BJ (cell line): ENCODE measurements at regions not wholly inside any gene's neighbourhood (a gene's known extent, or its start where the extent isn't known, plus 50 kb on each side); places are given as distances from the start of the nearest gene placed in this dataset.

ENCODE experiments used
- CTCF ChIA-PET: fragments of 350-600 bp; formaldehyde crosslinking; extraction: SDS; loops from one replicate; lab custom pipeline; 2021; ENCODE audit warnings: antibody characterized with exemption, inconsistent platforms; lab: Yijun Ruan, JAX
- POLR2A ChIA-PET: fragments of 300-600 bp; sonication (Branson Sonifier 250); formaldehyde crosslinking; extraction: SDS; loops from one replicate; lab custom pipeline; 2021; ENCODE audit warnings: antibody characterized with exemption; lab: Charles Lee
- DNase-seq: peaks from one replicate; pipeline ENCODE4 v3.0.0-alpha.2; 2011; ENCODE audit warnings: low read depth
- H3K27me3 ChIP-seq: 2 replicates; pipeline ENCODE4 v1.6.0; 2011; ENCODE audit warnings: low read length; ENCODE audit not compliant: control insufficient read depth, insufficient read depth
- H3K36me3 ChIP-seq: 2 replicates; pipeline ENCODE4 v1.5.1; 2011; ENCODE audit warnings: low read length; ENCODE audit not compliant: control insufficient read depth, insufficient read depth
- H3K4me3 ChIP-seq: 2 replicates; pipeline ENCODE4 v1.5.1; 2011; ENCODE audit warnings: low read depth, mild to moderate bottlenecking, control low read depth, low read length
- TF ChIP-seq, protein P1 (sequence below): IDR thresholded peaks from 2 replicates; pipeline ENCODE4 v1.5.1; 2011; ENCODE audit warnings: low read depth, mild to moderate bottlenecking, control low read depth, inconsistent platforms, low read length, moderate library complexity; ENCODE audit not compliant: insufficient read depth

DNA sequence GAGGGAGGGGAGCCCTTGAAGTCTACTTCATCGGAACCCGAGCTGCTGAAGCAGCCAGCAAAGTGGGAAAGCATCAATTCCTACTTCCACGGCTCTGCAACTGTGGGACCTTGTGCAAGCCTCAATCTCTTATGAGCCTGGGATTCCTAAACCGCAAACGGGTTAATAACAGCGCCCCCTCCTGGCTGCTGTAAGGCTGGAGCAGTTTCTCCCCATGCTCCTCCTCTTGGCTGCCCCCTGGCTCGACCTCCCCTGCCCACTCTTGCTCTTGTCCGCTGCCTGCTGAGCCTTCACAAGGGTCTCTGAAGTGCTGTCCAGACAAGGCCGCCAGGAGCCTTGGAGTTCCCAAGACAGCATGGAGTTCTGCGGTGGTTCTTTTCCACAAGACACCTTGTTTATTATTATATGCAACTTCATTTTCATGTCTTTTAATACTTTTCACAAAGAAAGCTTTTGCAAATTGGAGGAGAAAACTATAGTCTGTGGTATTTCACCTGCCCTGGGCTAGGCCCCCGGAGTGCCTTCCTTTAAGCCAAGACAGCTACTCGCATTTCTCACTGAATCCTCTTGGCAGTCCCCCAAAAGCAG is 157.2 kb downstream of the DDX1 start:
- TF ChIP-seq, protein P1, sequence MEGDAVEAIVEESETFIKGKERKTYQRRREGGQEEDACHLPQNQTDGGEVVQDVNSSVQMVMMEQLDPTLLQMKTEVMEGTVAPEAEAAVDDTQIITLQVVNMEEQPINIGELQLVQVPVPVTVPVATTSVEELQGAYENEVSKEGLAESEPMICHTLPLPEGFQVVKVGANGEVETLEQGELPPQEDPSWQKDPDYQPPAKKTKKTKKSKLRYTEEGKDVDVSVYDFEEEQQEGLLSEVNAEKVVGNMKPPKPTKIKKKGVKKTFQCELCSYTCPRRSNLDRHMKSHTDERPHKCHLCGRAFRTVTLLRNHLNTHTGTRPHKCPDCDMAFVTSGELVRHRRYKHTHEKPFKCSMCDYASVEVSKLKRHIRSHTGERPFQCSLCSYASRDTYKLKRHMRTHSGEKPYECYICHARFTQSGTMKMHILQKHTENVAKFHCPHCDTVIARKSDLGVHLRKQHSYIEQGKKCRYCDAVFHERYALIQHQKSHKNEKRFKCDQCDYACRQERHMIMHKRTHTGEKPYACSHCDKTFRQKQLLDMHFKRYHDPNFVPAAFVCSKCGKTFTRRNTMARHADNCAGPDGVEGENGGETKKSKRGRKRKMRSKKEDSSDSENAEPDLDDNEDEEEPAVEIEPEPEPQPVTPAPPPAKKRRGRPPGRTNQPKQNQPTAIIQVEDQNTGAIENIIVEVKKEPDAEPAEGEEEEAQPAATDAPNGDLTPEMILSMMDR, result no peak
- CTCF ChIA-PET, result no interaction called here
- DNase-seq, result no peak
- POLR2A ChIA-PET, result no interaction called here
- H3K36me3 ChIP-seq, result no peaks in the 10 kb centered on the region
- H3K27me3 ChIP-seq, result no peaks in the 10 kb centered on the region; the same call in 1 of the 2 replicates
- no peak overlapping the region for H3K4me3 ChIP-seq

DNA sequence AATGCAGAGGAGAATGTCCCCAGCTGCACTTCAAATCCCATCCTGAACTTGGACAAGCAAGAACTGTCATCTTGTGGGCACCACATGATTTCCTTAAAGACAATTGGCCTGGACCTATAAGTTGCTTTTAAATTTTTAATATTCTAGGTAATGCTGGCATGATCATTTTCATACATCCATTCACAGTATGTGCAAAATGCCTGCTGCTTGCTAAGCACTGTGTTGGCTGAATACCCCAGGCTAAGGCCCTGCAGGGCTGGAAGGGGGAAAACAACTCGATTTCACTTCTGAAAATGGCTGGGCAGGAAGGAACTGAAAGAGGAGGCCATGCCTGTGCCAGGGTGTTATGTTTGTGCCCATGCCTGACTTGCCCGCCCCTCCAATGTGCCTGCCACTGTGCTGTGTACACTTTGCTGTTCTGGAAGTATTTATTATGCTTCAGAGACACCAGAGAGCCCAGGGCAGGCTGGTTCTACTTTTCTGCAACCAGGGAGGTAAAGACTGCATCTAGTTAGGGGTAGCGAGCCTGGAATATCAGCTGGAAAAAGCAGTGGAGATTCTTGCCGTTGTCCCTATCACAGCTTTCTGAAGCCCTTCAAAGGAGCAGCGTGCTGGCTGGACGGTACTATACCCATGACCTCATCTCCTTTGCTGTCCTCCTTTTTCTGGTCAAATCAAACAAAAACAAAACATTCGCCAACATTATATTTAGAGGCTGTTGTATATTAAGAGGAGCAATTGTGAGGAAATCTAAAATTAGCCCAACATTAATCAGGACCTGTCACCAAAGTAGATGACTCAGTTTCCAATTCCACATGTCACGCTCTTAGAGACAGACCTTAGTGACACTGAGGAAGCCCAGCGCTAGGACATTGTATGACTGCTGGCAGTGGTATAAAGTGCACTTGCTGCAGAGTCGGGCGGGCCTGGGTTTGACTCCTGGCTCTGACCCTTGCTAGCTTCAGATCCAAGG is 158.1 kb downstream of the DDX1 start:
- TF ChIP-seq, protein P1, result no peak
- Histone ChIP-seq H3K4me3 (no peak overlapping the region), H3K27me3 (no peaks in the 10 kb centered on the region; the same call in 1 of the 2 replicates), H3K36me3 (no peaks in the 10 kb centered on the region)
- ChIA-PET POLR2A (no interaction called here), CTCF (no interaction called here)
- no peak for DNase-seq

DNA sequence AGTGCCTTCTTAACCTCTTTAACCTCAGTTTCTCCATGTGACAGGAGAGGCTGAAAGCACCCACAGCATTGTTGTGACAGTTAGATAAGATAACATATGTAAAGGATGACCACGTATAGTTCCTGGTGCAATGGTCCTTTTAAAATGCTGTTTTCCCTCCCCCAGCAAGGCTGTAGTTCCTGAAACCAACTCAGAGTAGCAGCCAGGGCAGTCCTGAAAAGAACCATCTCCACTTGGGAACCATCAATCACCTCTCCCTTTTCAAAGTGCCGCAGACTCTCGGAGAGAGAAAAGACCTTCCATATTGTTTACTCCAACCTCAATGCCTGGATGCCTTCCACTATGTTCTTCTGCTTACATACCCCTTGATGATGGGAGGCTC is 158.8 kb downstream of the DDX1 start:
- DNase-seq, result no peak
- CTCF ChIA-PET, result no interaction called here

DNA sequence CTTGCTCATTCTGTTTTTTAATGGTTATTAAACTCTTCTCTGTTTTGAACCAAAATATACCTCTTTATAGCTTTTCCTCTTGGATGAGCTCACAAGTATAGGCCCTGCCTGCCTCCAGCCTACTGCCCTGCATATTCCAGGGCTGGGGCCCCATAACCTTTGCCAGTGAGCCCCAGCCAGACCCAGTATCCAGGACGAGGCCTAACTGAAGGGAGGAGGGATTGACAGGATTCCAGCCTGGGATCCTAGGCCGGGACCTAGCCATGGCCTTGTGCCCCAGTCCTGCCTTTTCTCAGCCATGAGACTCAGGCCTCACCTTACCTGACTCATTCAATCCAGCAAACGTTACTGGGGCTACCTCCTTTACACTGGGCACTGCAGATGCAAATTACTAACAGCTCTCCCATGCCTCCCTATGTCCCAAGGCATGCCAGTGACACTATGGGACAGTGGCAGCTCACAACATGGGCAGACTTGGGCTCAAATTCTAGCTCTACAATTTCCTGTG is 159.2 kb downstream of the DDX1 start:
- Histone ChIP-seq H3K27me3 (no peaks in the 10 kb centered on the region; the same call in 1 of the 2 replicates), H3K36me3 (no peaks in the 10 kb centered on the region), H3K4me3 (no peak overlapping the region)
- ChIA-PET CTCF (no interaction called here), POLR2A (no interaction called here)
- DNase-seq, result no peak
- TF ChIP-seq, protein P1, result no peak

More for the DNA sequence above, 158.8 kb downstream of the DDX1 start:
- Histone ChIP-seq H3K36me3 (no peaks in the 10 kb centered on the region), H3K4me3 (no peak overlapping the region), H3K27me3 (no peaks in the 10 kb centered on the region; the same call in 1 of the 2 replicates)
- TF ChIP-seq, protein P1, result no peak
- POLR2A ChIA-PET, result no interaction called here

DNA sequence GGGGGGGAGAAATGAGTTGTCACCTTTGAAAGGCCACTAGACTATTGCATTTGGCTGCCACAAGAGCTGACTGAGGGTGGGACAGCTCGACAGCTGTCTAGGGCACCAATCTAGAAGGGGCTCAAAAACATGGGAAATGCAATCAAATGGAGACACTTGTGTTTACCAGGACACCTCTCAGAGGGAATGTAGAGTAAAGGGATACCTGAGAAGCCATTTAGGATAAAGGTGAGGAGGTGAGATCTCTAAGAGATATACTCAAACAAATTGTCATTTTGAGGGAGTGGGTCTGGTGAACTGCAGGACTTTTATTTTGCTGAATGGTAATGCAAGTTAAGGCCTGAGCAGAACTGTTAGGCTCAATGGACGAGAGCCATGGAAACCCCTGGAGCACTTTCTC is 159.8 kb downstream of the DDX1 start:
- no peak overlapping the region for H3K4me3 ChIP-seq
- CTCF ChIA-PET, result no interaction called here
- DNase-seq, result no peak
- H3K27me3 ChIP-seq, result no peaks in the 10 kb centered on the region; the same call in 1 of the 2 replicates
- POLR2A ChIA-PET, result no interaction called here
- no peaks in the 10 kb centered on the region for H3K36me3 ChIP-seq
- TF ChIP-seq, protein P1, result no peak
